Upper lobe of left lung (tissue), 4 donors: ENCODE measurements at regions not wholly inside any gene's neighbourhood (a gene's known extent, or its start where the extent isn't known, plus 50 kb on each side); places are given as distances from the start of the nearest gene placed in this dataset.

Experiments
- POLR2A ChIP-seq, 4 donors: fragments of 450-650 bp; IDR thresholded peaks; one replicate each; pipeline ENCODE4 v1.5.1; 2016 to 2017; ENCODE audit warnings: antibody characterized with exemption in 4 of 4, mild to moderate bottlenecking in 2 of 4
- POLR2AphosphoS5 ChIP-seq, 2 donors: sonication (generic); formaldehyde crosslinking; IDR thresholded peaks; one replicate each; pipeline ENCODE4 v1.5.1; 2017; ENCODE audit warnings: antibody characterized with exemption in 2 of 2

- TF ChIP-seq POLR2A (IDR thresholded peaks at IDR 0.05) (no peak), POLR2AphosphoS5 (IDR thresholded peaks at IDR 0.05) (no peak)
Measured at GRCh38 chr13:47603365-47603764, 397.7 kb downstream of the SUCLA2 start.
